ENCODE measurements at regions not wholly inside any gene's neighbourhood (a gene's known extent, or its start where the extent isn't known, plus 50 kb on each side); places are given as distances from the start of the nearest gene placed in this dataset.

GRCh38 chr5:2170761-2171160 is 288.0 kb upstream of the IRX4 start:
- TF ChIP-seq CTCF (IDR thresholded peaks at IDR 0.05): no peak
- Mint-ChIP-seq H3K27me3 (ENCODE audit: low read depth, poor library complexity) (peaks cover 20% of the 10 kb centered on the region), H3K27ac (peak overlapping the region; percentile 71), H3K36me3 (ENCODE audit: low read depth) (no peaks in the 10 kb centered on the region), H3K9me3 (no peaks in the 10 kb centered on the region), H3K4me1 (peaks cover 98% of the 10 kb centered on the region), H3K4me3 (peak overlapping the region; percentile 26)
- no peak for DNase-seq

GRCh38 chr5:2169850-2170760 is 287.4 kb upstream of the IRX4 start:
- Mint-ChIP-seq H3K4me3 (peak overlapping the region; percentile 23), H3K27me3 (ENCODE audit: low read depth, poor library complexity) (peaks cover 20% of the 10 kb centered on the region), H3K9me3 (no peaks in the 10 kb centered on the region), H3K36me3 (ENCODE audit: low read depth) (no peaks in the 10 kb centered on the region), H3K4me1 (peaks cover 99% of the 10 kb centered on the region), H3K27ac (peak overlapping the region; percentile 12)
- TF ChIP-seq CTCF (IDR thresholded peaks at IDR 0.05): no peak
- peak; percentile 34 for DNase-seq

GRCh38 chr5:2169430-2169808 is 286.7 kb upstream of the IRX4 start:
- H3K27me3 Mint-ChIP-seq (ENCODE audit: low read depth, poor library complexity): peaks cover 20% of the 10 kb centered on the region
- peak overlapping the region; percentile 37 for H3K4me3 Mint-ChIP-seq

DNA sequence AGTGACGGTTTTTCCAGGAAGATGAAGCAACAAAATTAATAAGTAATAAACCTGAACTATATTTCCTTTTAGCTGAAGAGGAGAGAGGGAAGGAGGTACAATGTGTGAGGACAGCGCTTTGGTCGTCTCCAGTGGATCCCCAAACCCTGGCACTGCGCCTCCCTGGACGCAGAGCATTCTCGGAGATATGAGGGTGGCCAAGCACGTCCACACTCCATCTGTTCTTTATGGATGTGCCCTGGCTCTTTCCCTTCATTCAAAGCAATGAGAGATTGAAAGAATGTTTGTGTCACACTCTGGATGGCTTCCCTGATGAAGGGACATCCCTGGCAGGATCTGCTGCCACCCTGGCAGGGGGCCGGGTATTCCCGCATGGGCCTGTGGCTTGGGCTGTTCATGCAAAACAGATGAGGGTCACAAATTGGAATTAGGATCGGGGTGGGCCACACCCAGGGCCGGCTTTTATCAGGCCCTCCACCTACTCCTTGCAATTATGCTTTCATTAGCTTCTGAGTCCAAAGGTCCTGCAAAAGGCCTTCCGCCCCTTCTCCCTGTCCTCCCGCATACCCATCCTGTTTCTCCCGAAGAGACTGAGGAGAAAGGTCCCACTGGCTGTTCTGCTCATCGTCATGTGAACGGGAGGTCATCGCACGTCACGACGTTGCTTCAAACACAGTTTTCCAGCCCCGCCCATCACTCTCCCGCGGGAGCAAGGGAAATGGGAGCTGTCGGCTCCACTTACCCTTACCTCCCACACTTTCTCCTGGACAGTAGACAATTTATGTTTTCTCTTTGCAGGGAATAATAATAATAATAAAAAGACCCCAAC is 286.1 kb upstream of the IRX4 start:
- peaks cover 22% of the 10 kb centered on the region for H3K27me3 Mint-ChIP-seq (ENCODE audit: low read depth, poor library complexity)
- no peaks in the 10 kb centered on the region for H3K36me3 Mint-ChIP-seq (ENCODE audit: low read depth)
- peak overlapping the region; percentile 50 for H3K4me3 Mint-ChIP-seq
- no peak overlapping the region for H3K27ac Mint-ChIP-seq
- peaks cover 98% of the 10 kb centered on the region for H3K4me1 Mint-ChIP-seq
- H3K9me3 Mint-ChIP-seq: no peaks in the 10 kb centered on the region
- no peak for TF ChIP-seq CTCF (IDR thresholded peaks at IDR 0.05)
- peak; percentile 48 for DNase-seq

More at GRCh38 chr5:2169430-2169808, 286.7 kb upstream of the IRX4 start:
- no peaks in the 10 kb centered on the region for H3K9me3 Mint-ChIP-seq
- no peak for DNase-seq
- H3K4me1 Mint-ChIP-seq: peaks cover 99% of the 10 kb centered on the region
- H3K36me3 Mint-ChIP-seq (ENCODE audit: low read depth): no peaks in the 10 kb centered on the region
- H3K27ac Mint-ChIP-seq: peak overlapping the region; percentile 12
- no peak for TF ChIP-seq CTCF (IDR thresholded peaks at IDR 0.05)

DNA sequence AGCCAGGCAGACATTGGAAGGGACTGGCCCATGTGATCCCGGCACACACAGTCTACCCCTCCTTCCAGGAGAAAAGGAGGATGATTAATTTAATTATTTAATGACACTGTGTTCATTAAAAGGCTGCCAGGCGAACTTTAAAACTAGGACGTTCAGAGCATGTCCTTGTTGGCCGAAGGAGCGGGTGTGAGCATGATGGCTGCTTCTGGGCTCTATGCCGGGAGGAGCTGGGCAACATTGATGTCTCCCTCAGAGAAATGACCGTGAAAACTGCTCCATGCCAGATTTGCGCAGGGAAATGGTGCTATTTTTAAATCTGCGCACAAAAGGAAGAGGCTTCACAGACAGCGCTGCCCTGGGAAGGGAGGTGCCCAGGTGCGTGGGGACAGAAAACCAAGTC is 284.9 kb upstream of the IRX4 start:
- Mint-ChIP-seq H3K27ac (no peak overlapping the region), H3K27me3 (ENCODE audit: low read depth, poor library complexity) (peaks cover 25% of the 10 kb centered on the region), H3K36me3 (ENCODE audit: low read depth) (no peaks in the 10 kb centered on the region), H3K4me1 (peaks cover 86% of the 10 kb centered on the region), H3K4me3 (no peak overlapping the region), H3K9me3 (no peaks in the 10 kb centered on the region)
- no peak for TF ChIP-seq CTCF (IDR thresholded peaks at IDR 0.05)
- no peak for DNase-seq
